ENCODE measurements at regions not wholly inside any gene's neighbourhood (a gene's known extent, or its start where the extent isn't known, plus 50 kb on each side); places are given as distances from the start of the nearest gene placed in this dataset.

- DNase-seq (ENCODE audit: low spot score) = no peak
Observed at GRCh38 chr15:96266456-96266855, 64.0 kb upstream of the NR2F2 start.

GRCh38 chr15:96267463-96267862 lies 63.0 kb upstream of the NR2F2 start:
- DNase-seq (ENCODE audit: low spot score) = no peak

GRCh38 chr15:96268442-96269204 lies 61.9 kb upstream of the NR2F2 start:
- DNase-seq (ENCODE audit: low spot score) = no peak

GRCh38 chr15:96270581-96271172 lies 59.8 kb upstream of the NR2F2 start:
- DNase-seq (ENCODE audit: low spot score) = no peak

- DNase-seq (ENCODE audit: low spot score) = no peak
Observed at GRCh38 chr15:96272427-96272826, 58.1 kb upstream of the NR2F2 start.

GRCh38 chr15:96273317-96274086 lies 57.0 kb upstream of the NR2F2 start:
- DNase-seq (ENCODE audit: low spot score) = no peak

GRCh38 chr15:96274087-96274440 lies 56.4 kb upstream of the NR2F2 start:
- DNase-seq (ENCODE audit: low spot score) = no peak

GRCh38 chr15:96274698-96275097 lies 55.8 kb upstream of the NR2F2 start:
- DNase-seq (ENCODE audit: low spot score) = no peak

- DNase-seq (ENCODE audit: low spot score) = no peak
Observed at GRCh38 chr15:96276438-96277210, 53.9 kb upstream of the NR2F2 start.
